ENCODE measurements at regions not wholly inside any gene's neighbourhood (a gene's known extent, or its start where the extent isn't known, plus 50 kb on each side); places are given as distances from the start of the nearest gene placed in this dataset.

GRCh38 chr13:88066847-88067246, 395.7 kb downstream of the SLITRK5 start:
- Histone ChIP-seq H3K9ac (ENCODE audit: low read depth, low read length) (no peak overlapping the region), H2BK120ac (ENCODE audit: low read depth, low read length) (no peak overlapping the region), H2BK20ac (ENCODE audit: low read depth, low read length) (no peak overlapping the region), H4K5ac (ENCODE audit: low read depth, low read length) (no peak overlapping the region), H4K20me1 (ENCODE audit: insufficient read depth, low read length) (no peaks in the 10 kb centered on the region), H3K27ac (ENCODE audit: insufficient read depth, low read length) (no peak overlapping the region), H2BK5ac (ENCODE audit: low read depth, low read length, poor library complexity, severe bottlenecking) (no peak overlapping the region), H2AFZ (replicated peaks; ENCODE audit: low read length, poor library complexity) (no peak overlapping the region), H2AK5ac (ENCODE audit: low read depth, low read length) (no peak overlapping the region), H3K79me1 (ENCODE audit: low read depth in 1 of 2, low read length in 2 of 2) (no peaks in the 10 kb centered on the region), H4K8ac (ENCODE audit: low read depth in 2 of 2, low read length in 2 of 2) (no peak overlapping the region), H3K4me3 (ENCODE audit: insufficient read depth, low read depth, low read length) (no peak overlapping the region), H2BK15ac (ENCODE audit: low read depth, low read length) (no peak overlapping the region), H2AK9ac (replicated peaks; ENCODE audit: low read depth, low read length, poor library complexity) (no peak overlapping the region), H3K4me1 (ENCODE audit: control insufficient read depth, insufficient read depth, low read length) (no peaks in the 10 kb centered on the region), H3K27me3 (ENCODE audit: control insufficient read depth, insufficient read depth, low read length) (no peaks in the 10 kb centered on the region), H3K14ac (replicated peaks; ENCODE audit: low read depth, low read length) (no peak overlapping the region), H3K23ac (ENCODE audit: low read depth, low read length) (no peak overlapping the region), H3K18ac (ENCODE audit: low read depth, low read length) (no peak overlapping the region), H3K4me2 (ENCODE audit: low read depth, low read length) (no peak overlapping the region), H3K36me3 (ENCODE audit: control insufficient read depth, insufficient read depth, low read length) (no peaks in the 10 kb centered on the region), H4K91ac (ENCODE audit: insufficient read depth, low read depth, low read length) (no peak overlapping the region), H3K9me1 (ENCODE audit: insufficient read depth, low read length) (no peaks in the 10 kb centered on the region), H3K9me3 (ENCODE audit: control insufficient read depth, insufficient read depth, low read length) (no peaks in the 10 kb centered on the region; the same call in 1 of the 2 replicates), H3K56ac (ENCODE audit: extremely low read depth, insufficient read depth, low read length) (no peak overlapping the region), H3K4ac (ENCODE audit: low read depth, low read length) (no peak overlapping the region)
- ATAC-seq (ENCODE audit: low read depth): no peak
- dilution Hi-C loops (cut with HindIII; ENCODE audit: low sequenced_read_pairs, unreplicated experiment) (no loop called here), in situ Hi-C loops (cut with MboI; ENCODE audit: low sequenced_read_pairs) (no loop called here), intact Hi-C loops (cut with micrococcal nuclease) (no loop called here)
- TF ChIP-seq ELK1 (IDR thresholded peaks at IDR 0.05; ENCODE audit: borderline replicate concordance, low read depth, low read length): no peak
- TF ChIP-seq CEBPB (IDR thresholded peaks at IDR 0.05; ENCODE audit: low read depth, low read length): no peak
- TF ChIP-seq SMC3 (IDR thresholded peaks at IDR 0.05; ENCODE audit: low read depth, low read length): no peak
- TF ChIP-seq MXI1 (IDR thresholded peaks at IDR 0.05; ENCODE audit: borderline replicate concordance, low read depth, low read length): no peak
- peak; percentile 57 for TF ChIP-seq MAFK (IDR thresholded peaks at IDR 0.05; ENCODE audit: low read depth, low read length)
- TF ChIP-seq RFX5 (IDR thresholded peaks at IDR 0.05; ENCODE audit: low read depth, low read length): no peak
- WGBS, 2 experiments (ENCODE audit: extremely low coverage in 2 of 2, insufficient read length in 1 of 2): no CpG with 5 or more reads among the region's 2 CpGs
- ChIA-PET POLR2A (ENCODE audit: unreplicated experiment) (no interaction called here), CTCF (no interaction called here)
- BruUV-seq (replicated peaks): no TSS peak
- DNase-seq: no peak

Data from IMR-90 (cell line).